A549 (cell line): ENCODE measurements at regions not wholly inside any gene's neighbourhood (a gene's known extent, or its start where the extent isn't known, plus 50 kb on each side); places are given as distances from the start of the nearest gene placed in this dataset.

Source experiments
- ATAC-seq, 2 experiments: fragments of 200-7000 bp in 1 of 2; fragments of >200 bp in 1 of 2; cut with Nextera tagmentation in 1 of 2; cut with Tn5 transposase in 1 of 2; 3 replicates each; pipeline versions ENCODE4 v1.8.0 to v1.9.1; 2018 to 2020; ENCODE audit warnings: mild to moderate bottlenecking in 1 of 2, moderate library complexity in 1 of 2
- CTCF ChIA-PET: fragments of 300-600 bp; sonication (Branson Sonifier 250); formaldehyde crosslinking; extraction: SDS; loops from one replicate; lab custom pipeline; 2021; ENCODE audit warnings: antibody characterized with exemption, inconsistent platforms; lab: Yijun Ruan, JAX
- POLR2A ChIA-PET: fragments of 350-600 bp; formaldehyde crosslinking; extraction: SDS; loops from one replicate; lab custom pipeline; 2021; ENCODE audit warnings: antibody characterized with exemption, inconsistent platforms; lab: Yijun Ruan, JAX
- DNase-seq, 2 experiments: peaks; one replicate each; pipeline versions ENCODE4 v3.0.0 to v3.0.0-alpha.2; 2011 to 2016; ENCODE audit warnings: low read depth in 1 of 2, low spot score in 1 of 2
- FAIRE-seq: peaks from 2 replicates; lab custom pipeline; 2011; peaks lifted over from hg19 to GRCh38; lab: Jason Lieb, UNC
- H3K27ac ChIP-seq, 2 experiments: fragments of >200 bp; sonication (Bioruptor Twin); formaldehyde crosslinking; 3 replicates each; pipeline ENCODE4 v1.5.1; 2016 to 2017
- H3K4me1 ChIP-seq: fragments of >200 bp; sonication (Bioruptor Twin); formaldehyde crosslinking; 3 replicates; pipeline ENCODE4 v1.6.1; 2016
- H3K4me2 ChIP-seq: fragments of >200 bp; sonication (Bioruptor Twin); formaldehyde crosslinking; 3 replicates; pipeline ENCODE4 v1.6.1; 2016
- H3K4me3 ChIP-seq: fragments of >200 bp; sonication (Bioruptor Twin); formaldehyde crosslinking; 3 replicates; pipeline ENCODE4 v1.5.1; 2016
- H3K9me3 ChIP-seq: fragments of >200 bp; sonication (Bioruptor Twin); formaldehyde crosslinking; 3 replicates; pipeline ENCODE4 v1.6.1; 2016
- BHLHE40 ChIP-seq: IDR thresholded peaks from 2 replicates; pipeline ENCODE4 v1.6.1; 2012; ENCODE audit warnings: low read depth, low read length, inconsistent platforms
- CBX2 ChIP-seq: fragments of 200-600 bp; sonication (generic); IDR thresholded peaks from 2 replicates; pipeline ENCODE4 v1.6.1; 2016; ENCODE audit warnings: low read depth, mild to moderate bottlenecking, borderline replicate concordance
- CHD2 ChIP-seq: fragments of 150-350 bp; IDR thresholded peaks from 2 replicates; pipeline ENCODE4 v1.6.1; 2014; ENCODE audit warnings: low read length; ENCODE audit not compliant: partially characterized antibody
- CHD4 ChIP-seq: fragments of 200-600 bp; sonication (generic); IDR thresholded peaks from 2 replicates; pipeline ENCODE4 v1.6.1; 2016; ENCODE audit warnings: antibody characterized with exemption, mild to moderate bottlenecking, borderline replicate concordance
- EHF ChIP-seq: fragments of 250-450 bp; sonication (Bioruptor Pico); IDR thresholded peaks from 2 replicates; pipeline ENCODE4 v1.5.0; 2020; ENCODE audit warnings: mild to moderate bottlenecking
- EHMT2 ChIP-seq: fragments of 200-600 bp; sonication (generic); IDR thresholded peaks from 2 replicates; pipeline ENCODE4 v1.6.1; 2016; ENCODE audit warnings: antibody characterized with exemption, low read depth, mild to moderate bottlenecking, moderate library complexity
- EP300 ChIP-seq, 2 experiments: fragments of >200 bp; sonication (Bioruptor Twin); formaldehyde crosslinking; IDR thresholded peaks; 2 replicates in 1 of 2; 3 replicates in 1 of 2; pipeline ENCODE4 v1.6.1; 2016 to 2017
- FOSL2 ChIP-seq, 2 experiments: fragments of 450-650 bp in 1 of 2; fragments of >200 bp in 1 of 2; sonication (Bioruptor Twin) in 1 of 2; formaldehyde crosslinking; IDR thresholded peaks; 2 replicates each; pipeline versions ENCODE4 v1.5.0 to v1.6.1; 2016 to 2020; ENCODE audit warnings: mild to moderate bottlenecking in 1 of 2, moderate library complexity in 1 of 2
- FOXS1 ChIP-seq: fragments of 250-450 bp; sonication (Bioruptor Pico); IDR thresholded peaks from 2 replicates; pipeline ENCODE4 v1.5.0; 2020; ENCODE audit warnings: mild to moderate bottlenecking, moderate library complexity
- HOXA7 ChIP-seq: fragments of 250-450 bp; sonication (Bioruptor Pico); IDR thresholded peaks from 2 replicates; pipeline ENCODE4 v1.5.0; 2020; ENCODE audit warnings: mild to moderate bottlenecking, moderate library complexity
- HOXB5 ChIP-seq: fragments of 250-450 bp; sonication (Bioruptor Pico); IDR thresholded peaks from 2 replicates; pipeline ENCODE4 v1.5.0; 2020; ENCODE audit warnings: mild to moderate bottlenecking, moderate library complexity
- JUN ChIP-seq, 2 experiments: fragments of >200 bp; sonication (Bioruptor Twin); formaldehyde crosslinking; IDR thresholded peaks; 2 replicates in 1 of 2; 3 replicates in 1 of 2; pipeline ENCODE4 v1.6.1; 2016 to 2017
- JUNB ChIP-seq: fragments of >200 bp; sonication (Bioruptor Twin); formaldehyde crosslinking; IDR thresholded peaks from 2 replicates; pipeline ENCODE4 v1.6.1; 2016
- KDM5A ChIP-seq: fragments of 200-600 bp; sonication (generic); IDR thresholded peaks from 2 replicates; pipeline ENCODE4 v1.6.1; 2016; ENCODE audit warnings: antibody characterized with exemption, mild to moderate bottlenecking
- MAFK ChIP-seq: fragments of 450-650 bp; IDR thresholded peaks from 2 replicates; pipeline ENCODE4 v1.6.1; 2014; ENCODE audit not compliant: partially characterized antibody
- MYC ChIP-seq: IDR thresholded peaks from 2 replicates; pipeline ENCODE4 v1.6.1; 2012; ENCODE audit warnings: mild to moderate bottlenecking, inconsistent platforms, low read length, improper control_type of control experiment, borderline replicate concordance
- NFE2L2 ChIP-seq: fragments of 150-350 bp; conservative IDR thresholded peaks from 2 replicates; pipeline ENCODE4 v1.6.1; 2014; ENCODE audit warnings: low read length
- NPAS2 ChIP-seq: fragments of 250-450 bp; sonication (Bioruptor Pico); IDR thresholded peaks from 2 replicates; pipeline ENCODE4 v1.8.0; 2022; ENCODE audit warnings: mild to moderate bottlenecking, moderate library complexity, borderline replicate concordance
- NR3C1 ChIP-seq: fragments of >200 bp; sonication (Bioruptor Twin); formaldehyde crosslinking; IDR thresholded peaks from 3 replicates; pipeline ENCODE4 v1.6.1; 2017
- PHF8 ChIP-seq: fragments of 200-600 bp; sonication (generic); IDR thresholded peaks from 2 replicates; pipeline ENCODE4 v1.6.1; 2016; ENCODE audit warnings: low read depth, mild to moderate bottlenecking, antibody characterized with exemption, moderate library complexity, borderline replicate concordance
- RARB ChIP-seq: fragments of 250-450 bp; sonication (Bioruptor Pico); IDR thresholded peaks from 2 replicates; pipeline ENCODE4 v1.8.0; 2021; ENCODE audit warnings: mild to moderate bottlenecking, moderate library complexity
- SREBF2 ChIP-seq: fragments of 450-650 bp; IDR thresholded peaks from 2 replicates; pipeline ENCODE4 v1.6.1; 2014; ENCODE audit warnings: mild to moderate bottlenecking, moderate library complexity
- ZC3H11A ChIP-seq: fragments of 450-650 bp; IDR thresholded peaks from 2 replicates; pipeline ENCODE4 v1.6.1; 2014; ENCODE audit warnings: antibody characterized with exemption, mild to moderate bottlenecking
- ZFP36 ChIP-seq: fragments of 450-650 bp; IDR thresholded peaks from 2 replicates; pipeline ENCODE4 v1.6.1; 2014; ENCODE audit warnings: borderline replicate concordance; ENCODE audit not compliant: partially characterized antibody
- ZNF302 ChIP-seq: fragments of 250-450 bp; sonication (Bioruptor Pico); IDR thresholded peaks from 2 replicates; pipeline ENCODE4 v1.9.0; 2021; ENCODE audit warnings: inconsistent platforms, mild to moderate bottlenecking, moderate library complexity
- WGBS: methylation state at CpG from one replicate; pipeline ENCODE4 v1.1.6; 2017; ENCODE audit errors: missing lambda C conversion rate; 5-methylcytosine and 5-hydroxymethylcytosine counted together
- TF ChIP-seq, protein P1 (sequence below): fragments of 150-350 bp; IDR thresholded peaks from 2 replicates; pipeline ENCODE4 v1.6.1; 2014; ENCODE audit warnings: low read depth, mild to moderate bottlenecking, low read length
- TF ChIP-seq, protein P2 (sequence below): IDR thresholded peaks from 2 replicates; pipeline ENCODE4 v1.6.1; 2012
- TF ChIP-seq, protein P3 (sequence below): fragments of 250-450 bp; sonication (Bioruptor Pico); IDR thresholded peaks from 2 replicates; pipeline ENCODE4 v1.5.0; 2020; ENCODE audit warnings: low read depth, mild to moderate bottlenecking, moderate library complexity
- TF ChIP-seq, protein P4 (sequence below): IDR thresholded peaks from 2 replicates; pipeline ENCODE4 v1.6.1; 2012; ENCODE audit warnings: low read depth, borderline replicate concordance
- TF ChIP-seq, protein P5 (sequence below): fragments of >200 bp; sonication (Bioruptor Twin); formaldehyde crosslinking; IDR thresholded peaks from 3 replicates; pipeline ENCODE4 v1.6.1; 2016
- TF ChIP-seq, protein P6 (sequence below): fragments of 450-650 bp; IDR thresholded peaks from 2 replicates; pipeline ENCODE4 v1.6.1; 2014; ENCODE audit warnings: antibody characterized with exemption

DNA sequence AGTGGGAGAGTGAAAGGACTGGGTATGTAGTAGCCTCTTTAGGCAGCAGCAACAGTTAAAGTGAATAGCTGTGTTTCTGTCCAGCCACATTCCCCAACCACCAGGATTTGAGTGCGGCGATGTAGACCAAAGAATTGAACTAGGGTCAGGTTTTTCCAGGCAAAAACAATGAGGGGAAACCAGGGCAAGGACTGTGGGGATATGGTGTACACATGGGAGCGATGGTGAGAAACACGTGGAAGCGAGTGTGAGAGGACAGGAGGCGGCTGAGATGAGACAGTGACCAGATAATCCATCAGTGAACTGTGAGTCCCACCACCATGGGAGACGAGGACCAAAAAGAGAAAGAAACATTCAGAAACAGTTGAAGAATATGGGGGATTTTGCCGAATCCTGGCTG lies 409.5 kb downstream of the TSN start:
- Histone ChIP-seq H3K9me3 (no peaks in the 10 kb centered on the region), H3K27ac (no peak overlapping the region), H3K4me3 (no peak overlapping the region)
- ATAC-seq (no peak), DNase-seq (no peak)
- TF ChIP-seq, protein P1, sequence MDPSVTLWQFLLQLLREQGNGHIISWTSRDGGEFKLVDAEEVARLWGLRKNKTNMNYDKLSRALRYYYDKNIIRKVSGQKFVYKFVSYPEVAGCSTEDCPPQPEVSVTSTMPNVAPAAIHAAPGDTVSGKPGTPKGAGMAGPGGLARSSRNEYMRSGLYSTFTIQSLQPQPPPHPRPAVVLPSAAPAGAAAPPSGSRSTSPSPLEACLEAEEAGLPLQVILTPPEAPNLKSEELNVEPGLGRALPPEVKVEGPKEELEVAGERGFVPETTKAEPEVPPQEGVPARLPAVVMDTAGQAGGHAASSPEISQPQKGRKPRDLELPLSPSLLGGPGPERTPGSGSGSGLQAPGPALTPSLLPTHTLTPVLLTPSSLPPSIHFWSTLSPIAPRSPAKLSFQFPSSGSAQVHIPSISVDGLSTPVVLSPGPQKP: no peak
- TF ChIP-seq CHD2 (no peak), PHF8 (no peak), SREBF2 (no peak), JUN (IDR thresholded peaks at IDR 0.05) (no peak), ZNF302 (CRISPR knock-in tag) (no peak), HOXB5 (CRISPR knock-in tag) (no peak), HOXA7 (CRISPR knock-in tag) (no peak), FOXS1 (CRISPR knock-in tag) (no peak), JUNB (no peak), RARB (no peak), FOSL2 (IDR thresholded peaks at IDR 0.05) (no peak), FOSL2 (CRISPR knock-in tag; IDR thresholded peaks at IDR 0.05) (no peak), MAFK (no peak), CHD4 (no peak), NFE2L2 (no peak), EHF (CRISPR knock-in tag) (no peak), ZFP36 (no peak), CBX2 (no peak)
- TF ChIP-seq, protein P2, sequence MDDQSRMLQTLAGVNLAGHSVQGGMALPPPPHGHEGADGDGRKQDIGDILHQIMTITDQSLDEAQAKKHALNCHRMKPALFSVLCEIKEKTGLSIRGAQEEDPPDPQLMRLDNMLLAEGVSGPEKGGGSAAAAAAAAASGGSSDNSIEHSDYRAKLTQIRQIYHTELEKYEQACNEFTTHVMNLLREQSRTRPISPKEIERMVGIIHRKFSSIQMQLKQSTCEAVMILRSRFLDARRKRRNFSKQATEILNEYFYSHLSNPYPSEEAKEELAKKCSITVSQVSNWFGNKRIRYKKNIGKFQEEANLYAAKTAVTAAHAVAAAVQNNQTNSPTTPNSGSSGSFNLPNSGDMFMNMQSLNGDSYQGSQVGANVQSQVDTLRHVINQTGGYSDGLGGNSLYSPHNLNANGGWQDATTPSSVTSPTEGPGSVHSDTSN: no peak
- TF ChIP-seq, protein P3, sequence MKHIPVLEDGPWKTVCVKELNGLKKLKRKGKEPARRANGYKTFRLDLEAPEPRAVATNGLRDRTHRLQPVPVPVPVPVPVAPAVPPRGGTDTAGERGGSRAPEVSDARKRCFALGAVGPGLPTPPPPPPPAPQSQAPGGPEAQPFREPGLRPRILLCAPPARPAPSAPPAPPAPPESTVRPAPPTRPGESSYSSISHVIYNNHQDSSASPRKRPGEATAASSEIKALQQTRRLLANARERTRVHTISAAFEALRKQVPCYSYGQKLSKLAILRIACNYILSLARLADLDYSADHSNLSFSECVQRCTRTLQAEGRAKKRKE (CRISPR knock-in tag): no peak
- TF ChIP-seq, all 56 proteins: peak for 0
- Histone ChIP-seq H3K4me2 (no peak overlapping the region), H3K4me1 (no peaks in the 10 kb centered on the region)
- WGBS: 8% methylated on average over 8 of the region's 8 CpGs
- ChIA-PET POLR2A (no interaction called here), CTCF (no interaction called here)
- no peak for FAIRE-seq

DNA sequence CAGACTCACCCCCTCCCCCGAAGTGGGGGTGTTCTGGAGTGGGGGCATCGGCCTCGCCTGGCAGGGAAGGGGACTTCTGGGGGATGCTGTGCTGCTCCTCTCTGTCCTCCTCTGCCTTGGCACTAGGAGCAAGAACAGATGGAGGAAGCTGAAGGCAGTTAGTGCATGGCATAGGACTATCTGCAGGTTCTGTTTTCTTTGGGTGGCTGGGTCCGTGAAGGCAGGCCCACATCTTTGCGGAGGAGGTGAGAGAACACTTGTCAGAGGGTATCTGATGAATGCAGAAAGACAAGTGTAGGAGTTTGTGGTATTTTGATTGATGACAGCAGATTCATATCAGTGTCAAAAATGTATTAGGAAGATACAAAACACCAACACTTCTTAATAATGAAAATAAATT lies 411.4 kb downstream of the TSN start:
- no peak for DNase-seq
- no peak overlapping the region for H3K4me2 ChIP-seq
- H3K27ac ChIP-seq: no peak overlapping the region
- H3K4me3 ChIP-seq: no peak overlapping the region
- no peak for FAIRE-seq
- 13% methylated on average over 3 of the region's 5 CpGs for WGBS
- no peaks in the 10 kb centered on the region for H3K9me3 ChIP-seq
- POLR2A ChIA-PET: no interaction called here
- H3K4me1 ChIP-seq: no peaks in the 10 kb centered on the region
- TF ChIP-seq NPAS2 (CRISPR knock-in tag): no peak
- no peak for TF ChIP-seq FOSL2 (IDR thresholded peaks at IDR 0.05)
- TF ChIP-seq FOSL2 (CRISPR knock-in tag; IDR thresholded peaks at IDR 0.05): no peak
- TF ChIP-seq ZC3H11A: no peak
- TF ChIP-seq CBX2: no peak
- TF ChIP-seq, protein P4, sequence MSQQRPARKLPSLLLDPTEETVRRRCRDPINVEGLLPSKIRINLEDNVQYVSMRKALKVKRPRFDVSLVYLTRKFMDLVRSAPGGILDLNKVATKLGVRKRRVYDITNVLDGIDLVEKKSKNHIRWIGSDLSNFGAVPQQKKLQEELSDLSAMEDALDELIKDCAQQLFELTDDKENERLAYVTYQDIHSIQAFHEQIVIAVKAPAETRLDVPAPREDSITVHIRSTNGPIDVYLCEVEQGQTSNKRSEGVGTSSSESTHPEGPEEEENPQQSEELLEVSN: no peak
- no peak for TF ChIP-seq BHLHE40
- TF ChIP-seq, protein P5, sequence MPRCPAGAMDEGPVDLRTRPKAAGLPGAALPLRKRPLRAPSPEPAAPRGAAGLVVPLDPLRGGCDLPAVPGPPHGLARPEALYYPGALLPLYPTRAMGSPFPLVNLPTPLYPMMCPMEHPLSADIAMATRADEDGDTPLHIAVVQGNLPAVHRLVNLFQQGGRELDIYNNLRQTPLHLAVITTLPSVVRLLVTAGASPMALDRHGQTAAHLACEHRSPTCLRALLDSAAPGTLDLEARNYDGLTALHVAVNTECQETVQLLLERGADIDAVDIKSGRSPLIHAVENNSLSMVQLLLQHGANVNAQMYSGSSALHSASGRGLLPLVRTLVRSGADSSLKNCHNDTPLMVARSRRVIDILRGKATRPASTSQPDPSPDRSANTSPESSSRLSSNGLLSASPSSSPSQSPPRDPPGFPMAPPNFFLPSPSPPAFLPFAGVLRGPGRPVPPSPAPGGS: no peak
- no peak for TF ChIP-seq KDM5A
- TF ChIP-seq EHMT2: no peak
- TF ChIP-seq EP300 (IDR thresholded peaks at IDR 0.05): no peak
- TF ChIP-seq RARB: no peak
- no peak for TF ChIP-seq MYC
- TF ChIP-seq, protein P6, sequence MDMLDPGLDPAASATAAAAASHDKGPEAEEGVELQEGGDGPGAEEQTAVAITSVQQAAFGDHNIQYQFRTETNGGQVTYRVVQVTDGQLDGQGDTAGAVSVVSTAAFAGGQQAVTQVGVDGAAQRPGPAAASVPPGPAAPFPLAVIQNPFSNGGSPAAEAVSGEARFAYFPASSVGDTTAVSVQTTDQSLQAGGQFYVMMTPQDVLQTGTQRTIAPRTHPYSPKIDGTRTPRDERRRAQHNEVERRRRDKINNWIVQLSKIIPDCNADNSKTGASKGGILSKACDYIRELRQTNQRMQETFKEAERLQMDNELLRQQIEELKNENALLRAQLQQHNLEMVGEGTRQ: no peak
- TF ChIP-seq NR3C1: no peak
- TF ChIP-seq, all 56 proteins: peak for 0
- ATAC-seq: no peak
- CTCF ChIA-PET: no interaction called here
